Vagina (tissue), 2 donors: ENCODE measurements at regions not wholly inside any gene's neighbourhood (a gene's known extent, or its start where the extent isn't known, plus 50 kb on each side); places are given as distances from the start of the nearest gene placed in this dataset.

Source experiments
- CTCF ChIP-seq, 3 experiments: fragments of 450-650 bp in 2 of 3; fragments of 200-600 bp in 1 of 3; sonication (generic) in 1 of 3; IDR thresholded peaks; one replicate each; pipeline ENCODE4 v1.5.1; 2017 to 2019; ENCODE audit warnings: antibody characterized with exemption in 3 of 3, mild to moderate bottlenecking in 2 of 3, moderate library complexity in 2 of 3
- POLR2AphosphoS5 ChIP-seq, 2 donors: sonication (generic); formaldehyde crosslinking; IDR thresholded peaks; one replicate each; pipeline ENCODE4 v1.9.0; 2017; ENCODE audit warnings: antibody characterized with exemption in 2 of 2, mild to moderate bottlenecking in 2 of 2, low read depth in 1 of 2; ENCODE audit not compliant: insufficient read depth in 1 of 2

GRCh38 chr7:156140447-156140846, 328.2 kb upstream of the SHH start:
- TF ChIP-seq CTCF (IDR thresholded peaks at IDR 0.05), result no peak
- no peak for TF ChIP-seq POLR2AphosphoS5 (IDR thresholded peaks at IDR 0.05; ENCODE audit: insufficient read depth in 1 of 2, low read depth in 1 of 2)
